ENCODE measurements at regions not wholly inside any gene's neighbourhood (a gene's known extent, or its start where the extent isn't known, plus 50 kb on each side); places are given as distances from the start of the nearest gene placed in this dataset.

- TF ChIP-seq CTCF (IDR thresholded peaks at IDR 0.05), result no peak
- TF ChIP-seq EP300 (IDR thresholded peaks at IDR 0.05), result no peak
- no peak for TF ChIP-seq POLR2AphosphoS5 (IDR thresholded peaks at IDR 0.05)
These were observed 971.1 kb downstream of the AACS start for GRCh38 chr12:126036348-126036747.

Data from stomach (tissue), 4 donors.